T-helper 17 cell (primary cell): ENCODE measurements at regions not wholly inside any gene's neighbourhood (a gene's known extent, or its start where the extent isn't known, plus 50 kb on each side); places are given as distances from the start of the nearest gene placed in this dataset.
"Not testable (repeated sequence)": the region's sequence is repeated elsewhere in the genome, so short reads cannot be mapped to it uniquely, and the experiment has no call there.

ENCODE experiments used
- ATAC-seq: fragments of 150-1000 bp; cut with Tn5 transposase; 2 replicates; pipeline ENCODE4 v1.10.0; 2021; ENCODE audit warnings: mild to moderate bottlenecking, moderate library complexity
- DNase-seq, 3 donors: peaks; one replicate each; pipeline versions ENCODE4 v3.0.0 to v3.0.0-alpha.2; 2020 to 2021
- H3K9me3 ChIP-seq: one replicate; pipeline ENCODE4 v1.7.0; 2013; ENCODE audit warnings: low read length, mild to moderate bottlenecking; ENCODE audit not compliant: control insufficient read depth, poor library complexity, severe bottlenecking
- H3K27ac Mint-ChIP-seq: one replicate; pipeline ENCODE4 v1.8.0; 2022; ENCODE audit warnings: mild to moderate bottlenecking, moderate library complexity, mixed read lengths
- H3K27me3 Mint-ChIP-seq: one replicate; pipeline ENCODE4 v1.8.0; 2022; ENCODE audit warnings: mixed read lengths
- H3K36me3 Mint-ChIP-seq: one replicate; pipeline ENCODE4 v1.8.0; 2022; ENCODE audit warnings: low read depth, mixed read lengths
- H3K4me1 Mint-ChIP-seq: one replicate; pipeline ENCODE4 v1.8.0; 2022; ENCODE audit warnings: mild to moderate bottlenecking, mixed read lengths
- H3K4me3 Mint-ChIP-seq: one replicate; pipeline ENCODE4 v1.8.0; 2022; ENCODE audit warnings: mild to moderate bottlenecking, moderate library complexity, mixed read lengths

DNA sequence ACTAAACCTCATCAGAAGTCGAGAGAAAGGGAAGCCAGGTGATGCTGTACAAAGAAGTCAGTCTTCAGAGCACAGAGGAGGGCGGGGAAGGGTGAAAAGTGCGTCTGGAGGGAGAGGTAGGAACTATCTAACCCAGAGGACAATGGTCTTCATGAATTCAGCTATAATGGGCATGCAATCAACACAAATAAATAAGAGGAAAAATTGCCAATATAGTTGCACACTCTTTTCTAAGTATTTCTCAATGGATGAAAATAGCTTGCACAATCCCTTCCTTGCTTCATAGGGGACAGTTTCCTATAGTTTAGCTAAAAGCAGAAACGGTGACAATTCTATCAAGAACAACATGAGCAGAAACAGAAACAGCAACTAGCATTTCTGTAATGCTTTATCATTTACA lies 931.2 kb downstream of the AACS start:
- Mint-ChIP-seq H3K4me1 (no peaks in the 10 kb centered on the region), H3K27me3 (no peaks in the 10 kb centered on the region), H3K4me3 (no peak overlapping the region), H3K36me3 (no peaks in the 10 kb centered on the region), H3K27ac (no peak overlapping the region)
- ATAC-seq (no peak), DNase-seq (no peak)
- no peaks in the 10 kb centered on the region for H3K9me3 ChIP-seq

- Mint-ChIP-seq H3K4me3 (no peak overlapping the region), H3K4me1 (no peaks in the 10 kb centered on the region), H3K27me3 (no peaks in the 10 kb centered on the region), H3K36me3 (no peaks in the 10 kb centered on the region), H3K27ac (no peak overlapping the region)
- DNase-seq (no peak), ATAC-seq (no peak)
- H3K9me3 ChIP-seq, result no peaks in the 10 kb centered on the region
These were observed 934.4 kb downstream of the AACS start for GRCh38 chr12:125999628-126000027.

- Mint-ChIP-seq H3K4me3 (no peak overlapping the region), H3K4me1 (no peaks in the 10 kb centered on the region), H3K36me3 (peaks cover 4% of the 10 kb centered on the region), H3K27ac (no peak overlapping the region), H3K27me3 (no peaks in the 10 kb centered on the region)
- DNase-seq (no peak), ATAC-seq (no peak)
- no peaks in the 10 kb centered on the region for H3K9me3 ChIP-seq
These were observed 954.1 kb downstream of the AACS start for GRCh38 chr12:126019385-126019784.

DNA sequence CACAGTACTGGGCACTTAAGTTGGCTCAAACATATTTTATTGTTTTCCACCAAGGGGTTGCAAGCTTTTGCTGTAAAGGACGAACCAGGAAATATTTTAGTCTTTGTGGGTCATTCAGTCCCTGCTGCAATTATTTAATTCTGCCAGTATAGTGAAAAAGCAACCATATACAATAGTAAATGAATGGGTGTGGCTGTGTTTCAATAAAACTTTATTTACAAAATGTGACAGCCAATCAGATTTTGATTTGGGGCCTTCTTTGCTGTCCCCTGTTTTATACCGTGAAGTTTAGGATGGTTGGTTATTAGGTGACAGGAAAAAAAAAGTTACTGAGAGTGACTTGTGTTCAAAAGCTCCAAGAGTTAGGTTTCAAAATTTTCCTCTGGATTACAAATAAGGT lies 956.4 kb downstream of the AACS start:
- ATAC-seq (no peak), DNase-seq (no peak)
- H3K36me3 Mint-ChIP-seq, result peaks cover 4% of the 10 kb centered on the region
- H3K27ac Mint-ChIP-seq, result no peak overlapping the region
- no peaks in the 10 kb centered on the region for H3K27me3 Mint-ChIP-seq
- no peaks in the 10 kb centered on the region for H3K9me3 ChIP-seq
- H3K4me1 Mint-ChIP-seq, result no peaks in the 10 kb centered on the region
- H3K4me3 Mint-ChIP-seq, result no peak overlapping the region

DNA sequence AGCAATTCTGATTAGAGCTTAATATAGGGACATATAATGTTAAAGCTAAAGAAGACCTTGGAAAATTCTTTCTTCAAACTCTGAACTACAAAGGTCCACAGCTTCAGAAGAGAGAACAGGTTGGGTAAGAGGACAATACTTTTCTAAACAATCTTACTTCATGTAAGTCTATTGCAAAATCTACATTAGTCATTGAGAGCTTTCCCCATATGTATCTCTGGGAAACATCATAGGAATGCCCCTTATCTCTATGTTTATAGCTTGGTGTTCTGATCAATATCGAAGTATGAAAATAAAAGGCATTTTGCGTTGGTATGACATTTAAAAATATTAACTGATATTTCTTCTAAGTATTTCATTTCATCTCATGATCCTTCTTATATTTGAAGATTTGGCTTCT lies 962.6 kb downstream of the AACS start:
- Mint-ChIP-seq H3K4me1 (no peaks in the 10 kb centered on the region), H3K36me3 (no peaks in the 10 kb centered on the region), H3K27ac (no peak overlapping the region), H3K27me3 (no peaks in the 10 kb centered on the region), H3K4me3 (no peak overlapping the region)
- ATAC-seq (no peak), DNase-seq (no peak)
- H3K9me3 ChIP-seq, result no peaks in the 10 kb centered on the region

GRCh38 chr12:126030573-126030972 lies 965.3 kb downstream of the AACS start:
- H3K4me3 Mint-ChIP-seq, result no peak overlapping the region
- ATAC-seq, result no peak
- no peak overlapping the region for H3K27ac Mint-ChIP-seq
- no peaks in the 10 kb centered on the region for H3K27me3 Mint-ChIP-seq
- H3K4me1 Mint-ChIP-seq, result no peaks in the 10 kb centered on the region
- no peaks in the 10 kb centered on the region for H3K9me3 ChIP-seq
- DNase-seq, result no peak
- no peaks in the 10 kb centered on the region for H3K36me3 Mint-ChIP-seq

DNA sequence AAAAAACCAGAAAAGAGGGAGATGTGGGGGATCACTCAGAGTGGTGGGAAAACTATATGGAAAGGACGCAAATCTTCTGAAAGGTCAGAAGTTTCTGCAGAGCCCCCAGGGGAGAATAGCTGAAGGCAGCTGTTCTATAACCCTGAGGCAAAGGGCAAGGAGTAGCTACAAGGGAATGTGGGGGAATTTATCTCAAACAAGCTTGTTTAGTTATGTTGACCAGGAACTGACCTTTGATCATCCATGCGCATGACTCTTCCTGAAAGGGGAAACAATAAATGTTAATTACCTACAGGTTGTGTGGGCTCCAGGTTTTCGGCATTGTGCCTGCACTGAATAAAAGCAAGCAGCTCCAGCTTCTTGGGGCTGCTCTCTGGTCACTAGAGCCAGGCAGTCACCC lies 968.5 kb downstream of the AACS start:
- H3K27me3 Mint-ChIP-seq, result no peaks in the 10 kb centered on the region
- no peak overlapping the region for H3K27ac Mint-ChIP-seq
- H3K4me1 Mint-ChIP-seq, result no peaks in the 10 kb centered on the region
- H3K36me3 Mint-ChIP-seq, result no peaks in the 10 kb centered on the region
- H3K9me3 ChIP-seq, result no peaks in the 10 kb centered on the region
- H3K4me3 Mint-ChIP-seq, result no peak overlapping the region
- DNase-seq (no peak), ATAC-seq (no peak)

GRCh38 chr12:126036348-126036747 lies 971.1 kb downstream of the AACS start:
- ATAC-seq (no peak), DNase-seq (no peak)
- H3K4me3 Mint-ChIP-seq, result no peak overlapping the region
- H3K27me3 Mint-ChIP-seq, result no peaks in the 10 kb centered on the region
- no peaks in the 10 kb centered on the region for H3K36me3 Mint-ChIP-seq
- no peak overlapping the region for H3K27ac Mint-ChIP-seq
- H3K9me3 ChIP-seq, result no peaks in the 10 kb centered on the region
- no peaks in the 10 kb centered on the region for H3K4me1 Mint-ChIP-seq

DNA sequence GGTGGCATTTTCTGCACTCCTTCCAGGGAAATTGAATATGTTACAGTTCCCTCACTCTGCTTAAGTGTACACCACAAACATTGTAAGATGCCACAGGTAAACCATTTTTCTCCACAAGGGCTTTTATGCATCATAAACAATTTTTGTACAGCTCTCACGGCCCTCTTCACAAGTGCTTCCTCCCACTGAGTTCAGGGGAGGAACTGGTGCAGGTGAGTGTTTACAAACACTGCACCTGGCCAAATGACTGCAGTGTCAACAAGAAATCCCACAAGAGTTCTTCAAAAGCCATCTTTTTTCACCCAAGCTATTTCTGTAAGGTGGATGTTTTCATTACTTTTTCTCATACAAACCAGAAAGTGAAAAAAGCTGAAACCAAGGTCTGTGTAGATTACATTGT lies 973.2 kb downstream of the AACS start:
- H3K27ac Mint-ChIP-seq, result no peak overlapping the region
- no peak for ATAC-seq
- H3K9me3 ChIP-seq, result no peaks in the 10 kb centered on the region
- no peaks in the 10 kb centered on the region for H3K4me1 Mint-ChIP-seq
- DNase-seq, result no peak
- peaks cover 8% of the 10 kb centered on the region for H3K27me3 Mint-ChIP-seq
- no peaks in the 10 kb centered on the region for H3K36me3 Mint-ChIP-seq
- no peak overlapping the region for H3K4me3 Mint-ChIP-seq

DNA sequence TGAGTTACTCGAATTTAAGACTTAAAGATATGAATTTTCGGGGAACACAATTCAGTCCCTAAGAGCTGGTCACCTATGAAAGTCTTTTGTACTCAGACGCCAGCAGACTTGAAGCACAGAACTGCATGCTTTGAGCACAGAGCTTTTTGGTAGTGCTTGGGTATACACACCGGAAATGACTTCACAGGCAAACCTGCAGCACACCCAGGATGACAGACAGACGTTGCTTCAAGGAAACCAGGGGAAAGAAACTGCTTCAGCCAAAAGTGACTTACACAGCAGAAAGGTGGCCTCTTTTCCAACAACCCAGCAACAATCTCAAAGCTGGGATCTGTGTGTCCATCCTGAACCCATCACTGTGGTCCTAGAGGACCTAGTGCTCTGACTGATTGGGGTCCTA lies 975.1 kb downstream of the AACS start:
- H3K4me3 Mint-ChIP-seq, result no peak overlapping the region

GRCh38 chr12:126042286-126042685 lies 977.1 kb downstream of the AACS start:
- H3K27me3 Mint-ChIP-seq, result peaks cover 8% of the 10 kb centered on the region
- H3K36me3 Mint-ChIP-seq, result no peaks in the 10 kb centered on the region
- H3K4me1 Mint-ChIP-seq, result no peaks in the 10 kb centered on the region
- no peak for ATAC-seq
- no peaks in the 10 kb centered on the region for H3K9me3 ChIP-seq
- no peak overlapping the region for H3K27ac Mint-ChIP-seq
- H3K4me3 Mint-ChIP-seq, result no peak overlapping the region
- DNase-seq, result no peak

More for the DNA sequence above, 975.1 kb downstream of the AACS start:
- DNase-seq (no peak), ATAC-seq (no peak)
- H3K36me3 Mint-ChIP-seq, result no peaks in the 10 kb centered on the region
- H3K27me3 Mint-ChIP-seq, result peaks cover 8% of the 10 kb centered on the region
- no peaks in the 10 kb centered on the region for H3K9me3 ChIP-seq
- no peaks in the 10 kb centered on the region for H3K4me1 Mint-ChIP-seq
- H3K27ac Mint-ChIP-seq, result no peak overlapping the region

DNA sequence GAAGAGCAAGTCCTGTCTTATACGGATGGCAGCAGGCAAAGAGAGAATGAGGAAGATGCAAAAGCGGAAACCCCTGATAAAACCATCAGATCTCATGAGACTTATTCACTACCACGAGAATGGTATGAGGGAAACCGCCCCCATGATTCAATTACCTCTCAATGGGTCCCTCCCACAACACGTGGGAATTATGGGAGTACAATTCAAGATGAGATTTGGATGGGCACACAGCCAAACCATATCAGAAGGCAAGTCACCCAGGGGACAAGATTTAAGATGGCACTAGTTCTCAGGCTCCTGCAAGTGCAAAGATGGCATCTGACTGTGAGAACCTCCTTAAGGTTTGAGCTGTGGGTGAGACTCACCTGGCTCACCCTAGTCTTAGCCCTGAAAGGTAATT lies 984.3 kb downstream of the AACS start:
- H3K36me3 Mint-ChIP-seq, ATAC-seq, H3K9me3 ChIP-seq, H3K4me3 Mint-ChIP-seq, DNase-seq, H3K27me3 Mint-ChIP-seq, H3K4me1 Mint-ChIP-seq, H3K27ac Mint-ChIP-seq: not testable (repeated sequence)

- no peaks in the 10 kb centered on the region for H3K9me3 ChIP-seq
- H3K27me3 Mint-ChIP-seq, result no peaks in the 10 kb centered on the region
- no peaks in the 10 kb centered on the region for H3K36me3 Mint-ChIP-seq
- no peak for DNase-seq
- no peaks in the 10 kb centered on the region for H3K4me1 Mint-ChIP-seq
- H3K4me3 Mint-ChIP-seq, result no peak overlapping the region
- ATAC-seq, result no peak
- H3K27ac Mint-ChIP-seq, result no peak overlapping the region
These were observed 986.4 kb downstream of the AACS start for GRCh38 chr12:126051611-126052107.

GRCh38 chr12:126055521-126055920 lies 990.3 kb downstream of the AACS start:
- DNase-seq (no peak), ATAC-seq (no peak)
- Mint-ChIP-seq H3K4me3 (no peak overlapping the region), H3K36me3 (no peaks in the 10 kb centered on the region), H3K27ac (no peak overlapping the region), H3K4me1 (no peaks in the 10 kb centered on the region), H3K27me3 (peaks cover 2% of the 10 kb centered on the region)
- H3K9me3 ChIP-seq, result no peaks in the 10 kb centered on the region

- H3K4me1 Mint-ChIP-seq, result no peaks in the 10 kb centered on the region
- no peak overlapping the region for H3K27ac Mint-ChIP-seq
- no peaks in the 10 kb centered on the region for H3K9me3 ChIP-seq
- no peak overlapping the region for H3K4me3 Mint-ChIP-seq
- ATAC-seq (no peak), DNase-seq (no peak)
- no peaks in the 10 kb centered on the region for H3K36me3 Mint-ChIP-seq
- H3K27me3 Mint-ChIP-seq, result peaks cover 7% of the 10 kb centered on the region
These were observed 996.5 kb downstream of the AACS start for GRCh38 chr12:126061777-126062176.
